ENCODE measurements at regions not wholly inside any gene's neighbourhood (a gene's known extent, or its start where the extent isn't known, plus 50 kb on each side); places are given as distances from the start of the nearest gene placed in this dataset.

DNA sequence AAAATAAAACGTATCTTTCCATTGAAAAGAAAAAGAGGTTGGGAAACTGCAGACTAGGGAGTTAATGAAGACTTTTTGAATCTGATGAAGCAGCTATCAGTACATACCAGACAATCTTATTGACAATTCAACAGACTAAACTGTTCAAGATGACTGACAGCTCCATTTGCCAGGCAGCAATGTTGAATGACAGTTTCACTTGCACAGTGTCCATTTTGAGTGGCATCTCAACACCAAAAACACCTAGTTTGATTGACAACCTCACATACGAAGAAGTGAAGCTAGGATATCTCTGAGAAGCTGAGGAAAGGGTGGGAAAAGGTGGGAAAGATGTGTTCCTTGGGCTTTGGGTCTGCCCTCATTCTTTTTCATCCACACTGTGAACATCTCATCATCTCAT is 315.0 kb upstream of the SYT4 start:
- no peak for DNase-seq
- TF ChIP-seq, protein P1, sequence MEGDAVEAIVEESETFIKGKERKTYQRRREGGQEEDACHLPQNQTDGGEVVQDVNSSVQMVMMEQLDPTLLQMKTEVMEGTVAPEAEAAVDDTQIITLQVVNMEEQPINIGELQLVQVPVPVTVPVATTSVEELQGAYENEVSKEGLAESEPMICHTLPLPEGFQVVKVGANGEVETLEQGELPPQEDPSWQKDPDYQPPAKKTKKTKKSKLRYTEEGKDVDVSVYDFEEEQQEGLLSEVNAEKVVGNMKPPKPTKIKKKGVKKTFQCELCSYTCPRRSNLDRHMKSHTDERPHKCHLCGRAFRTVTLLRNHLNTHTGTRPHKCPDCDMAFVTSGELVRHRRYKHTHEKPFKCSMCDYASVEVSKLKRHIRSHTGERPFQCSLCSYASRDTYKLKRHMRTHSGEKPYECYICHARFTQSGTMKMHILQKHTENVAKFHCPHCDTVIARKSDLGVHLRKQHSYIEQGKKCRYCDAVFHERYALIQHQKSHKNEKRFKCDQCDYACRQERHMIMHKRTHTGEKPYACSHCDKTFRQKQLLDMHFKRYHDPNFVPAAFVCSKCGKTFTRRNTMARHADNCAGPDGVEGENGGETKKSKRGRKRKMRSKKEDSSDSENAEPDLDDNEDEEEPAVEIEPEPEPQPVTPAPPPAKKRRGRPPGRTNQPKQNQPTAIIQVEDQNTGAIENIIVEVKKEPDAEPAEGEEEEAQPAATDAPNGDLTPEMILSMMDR (IDR thresholded peaks at IDR 0.05): no peak
- no peak for TF ChIP-seq POLR2A (IDR thresholded peaks at IDR 0.05)
- H3K27me3 ChIP-seq: no peaks in the 10 kb centered on the region
- H3K9me3 ChIP-seq: no peaks in the 10 kb centered on the region
- H3K4me1 ChIP-seq: no peaks in the 10 kb centered on the region
- H3K4me3 ChIP-seq: no peak overlapping the region
- no peak overlapping the region for H3K27ac ChIP-seq
- no peaks in the 10 kb centered on the region for H3K36me3 ChIP-seq

DNA sequence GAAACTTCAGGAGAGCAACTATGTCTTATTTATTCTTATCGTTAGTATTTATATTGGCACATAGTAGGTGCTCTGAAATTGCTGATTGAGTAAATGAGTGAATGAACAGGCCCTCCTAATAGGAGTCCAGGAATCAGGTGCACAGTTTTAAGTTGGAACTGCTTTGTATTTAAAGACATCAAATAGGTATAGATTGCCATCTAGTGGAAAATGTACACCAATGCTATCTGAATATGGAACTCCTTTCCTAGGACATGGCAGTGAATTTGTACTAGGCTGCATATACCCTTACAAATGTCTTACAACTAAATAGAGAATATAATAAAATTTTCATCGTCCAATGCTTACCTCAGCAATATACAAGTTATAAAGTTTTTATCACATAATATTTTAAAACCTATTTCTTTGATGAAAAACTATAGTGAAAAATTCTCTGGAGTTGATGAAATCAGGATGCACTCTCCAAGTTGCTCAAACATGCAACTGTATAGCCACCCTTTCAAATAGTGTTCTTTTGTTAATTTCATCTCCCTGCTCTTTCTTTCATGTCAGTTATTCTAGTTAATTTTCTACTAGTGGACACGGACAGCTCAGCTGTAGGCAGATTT is 318.9 kb upstream of the SYT4 start:
- no peak overlapping the region for H3K4me3 ChIP-seq
- TF ChIP-seq, protein P1 (IDR thresholded peaks at IDR 0.05): peak in 3 of 6 experiments; percentile 34 to 48 (median 43)
- no peak for TF ChIP-seq POLR2A (IDR thresholded peaks at IDR 0.05)
- no peaks in the 10 kb centered on the region for H3K9me3 ChIP-seq
- no peak for DNase-seq
- no peaks in the 10 kb centered on the region for H3K36me3 ChIP-seq
- no peaks in the 10 kb centered on the region for H3K27me3 ChIP-seq
- H3K4me1 ChIP-seq: no peaks in the 10 kb centered on the region
- H3K27ac ChIP-seq: no peak overlapping the region

GRCh38 chr18:43601432-43601831 is 324.1 kb upstream of the SYT4 start:
- Histone ChIP-seq H3K36me3 (no peaks in the 10 kb centered on the region), H3K4me1 (no peaks in the 10 kb centered on the region), H3K4me3 (no peak overlapping the region), H3K9me3 (no peaks in the 10 kb centered on the region), H3K27ac (no peak overlapping the region), H3K27me3 (no peaks in the 10 kb centered on the region)
- DNase-seq: no peak
- TF ChIP-seq, protein P1 (IDR thresholded peaks at IDR 0.05): no peak
- no peak for TF ChIP-seq POLR2A (IDR thresholded peaks at IDR 0.05)

DNA sequence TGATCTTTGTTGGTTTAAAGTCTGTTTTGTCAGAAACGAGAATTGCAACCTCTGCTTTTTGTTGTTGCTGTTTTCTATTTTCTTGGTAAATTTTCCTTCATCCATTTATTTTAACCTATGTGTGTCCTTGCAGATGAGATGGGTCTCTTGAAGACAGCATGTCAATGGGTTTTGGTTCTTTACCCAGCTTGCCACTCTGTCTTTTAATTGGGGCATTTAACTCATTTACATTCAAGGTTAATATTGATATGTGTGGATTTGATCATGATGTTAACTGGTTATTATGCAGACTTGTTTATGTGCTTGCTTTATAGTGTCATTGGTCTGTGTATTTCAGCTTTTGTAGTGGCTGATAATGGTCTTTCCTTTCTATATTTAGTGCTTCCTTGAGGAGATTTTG is 327.9 kb upstream of the SYT4 start:
- Histone ChIP-seq H3K27me3 (no peaks in the 10 kb centered on the region), H3K27ac (no peak overlapping the region), H3K4me3 (no peak overlapping the region), H3K36me3 (no peaks in the 10 kb centered on the region), H3K9me3 (no peaks in the 10 kb centered on the region), H3K4me1 (no peaks in the 10 kb centered on the region)
- DNase-seq: no peak
- TF ChIP-seq, protein P1 (IDR thresholded peaks at IDR 0.05): no peak
- TF ChIP-seq POLR2A (IDR thresholded peaks at IDR 0.05): no peak

DNA sequence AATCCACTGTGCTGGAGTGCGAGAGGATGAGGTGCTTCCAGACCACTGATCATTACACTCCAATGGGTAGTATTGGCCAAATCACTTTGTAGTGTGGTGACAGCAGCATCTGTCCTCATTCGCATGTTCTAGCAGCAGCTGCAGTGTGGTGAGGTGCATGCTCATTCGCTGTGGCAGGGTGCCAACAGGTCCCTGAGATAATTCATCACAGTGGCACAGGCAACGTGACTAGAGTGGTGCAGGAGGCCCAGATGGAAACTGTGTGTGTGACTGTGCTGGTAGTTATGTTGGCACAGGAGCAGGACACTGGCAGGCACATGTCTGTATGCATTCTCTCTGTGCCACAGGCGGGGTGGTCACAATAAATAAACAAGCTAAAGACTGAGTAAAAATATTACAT is 329.5 kb upstream of the SYT4 start:
- H3K36me3 ChIP-seq: no peaks in the 10 kb centered on the region
- no peaks in the 10 kb centered on the region for H3K9me3 ChIP-seq
- H3K27ac ChIP-seq: no peak overlapping the region
- no peak overlapping the region for H3K4me3 ChIP-seq
- no peaks in the 10 kb centered on the region for H3K4me1 ChIP-seq
- DNase-seq: no peak
- no peak for TF ChIP-seq POLR2A (IDR thresholded peaks at IDR 0.05)
- TF ChIP-seq, protein P1 (IDR thresholded peaks at IDR 0.05): no peak
- H3K27me3 ChIP-seq: no peaks in the 10 kb centered on the region

- no peak for TF ChIP-seq POLR2A (IDR thresholded peaks at IDR 0.05)
- TF ChIP-seq, protein P1 (IDR thresholded peaks at IDR 0.05): peak in 5 of 6 experiments; percentile 48 to 66 (median 61)
- no peak for DNase-seq
- H3K27ac ChIP-seq: no peak overlapping the region
- H3K4me1 ChIP-seq: no peaks in the 10 kb centered on the region
- no peak overlapping the region for H3K4me3 ChIP-seq
- H3K9me3 ChIP-seq: no peaks in the 10 kb centered on the region
- H3K36me3 ChIP-seq: no peaks in the 10 kb centered on the region
- H3K27me3 ChIP-seq: no peaks in the 10 kb centered on the region
Measured at GRCh38 chr18:43620936-43621335, 343.6 kb upstream of the SYT4 start.

Data from Peyer's patch (tissue), 4 donors.